ENCODE measurements at regions not wholly inside any gene's neighbourhood (a gene's known extent, or its start where the extent isn't known, plus 50 kb on each side); places are given as distances from the start of the nearest gene placed in this dataset.
"Not testable (repeated sequence)": the region's sequence is repeated elsewhere in the genome, so short reads cannot be mapped to it uniquely, and the experiment has no call there.

DNA sequence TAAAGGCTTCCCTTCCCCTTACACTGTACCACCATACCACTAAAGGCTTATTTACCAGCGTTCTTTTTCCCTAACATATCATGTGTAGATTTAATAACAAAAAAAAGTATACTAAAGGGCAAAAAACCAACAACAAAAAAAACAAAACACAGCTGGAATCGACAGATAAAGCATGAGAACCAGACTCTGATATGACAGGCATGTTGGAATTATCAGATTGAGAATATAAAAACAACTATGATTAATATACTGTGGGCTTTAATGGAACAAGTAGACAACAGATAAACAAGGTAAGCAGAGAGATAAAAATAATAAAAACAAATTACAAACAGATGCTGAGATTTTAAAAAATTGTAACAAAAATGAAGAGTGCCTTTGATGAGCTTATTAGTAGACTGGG lies 754.1 kb upstream of the MDGA2 start:
- DNase-seq, result no peak

DNA sequence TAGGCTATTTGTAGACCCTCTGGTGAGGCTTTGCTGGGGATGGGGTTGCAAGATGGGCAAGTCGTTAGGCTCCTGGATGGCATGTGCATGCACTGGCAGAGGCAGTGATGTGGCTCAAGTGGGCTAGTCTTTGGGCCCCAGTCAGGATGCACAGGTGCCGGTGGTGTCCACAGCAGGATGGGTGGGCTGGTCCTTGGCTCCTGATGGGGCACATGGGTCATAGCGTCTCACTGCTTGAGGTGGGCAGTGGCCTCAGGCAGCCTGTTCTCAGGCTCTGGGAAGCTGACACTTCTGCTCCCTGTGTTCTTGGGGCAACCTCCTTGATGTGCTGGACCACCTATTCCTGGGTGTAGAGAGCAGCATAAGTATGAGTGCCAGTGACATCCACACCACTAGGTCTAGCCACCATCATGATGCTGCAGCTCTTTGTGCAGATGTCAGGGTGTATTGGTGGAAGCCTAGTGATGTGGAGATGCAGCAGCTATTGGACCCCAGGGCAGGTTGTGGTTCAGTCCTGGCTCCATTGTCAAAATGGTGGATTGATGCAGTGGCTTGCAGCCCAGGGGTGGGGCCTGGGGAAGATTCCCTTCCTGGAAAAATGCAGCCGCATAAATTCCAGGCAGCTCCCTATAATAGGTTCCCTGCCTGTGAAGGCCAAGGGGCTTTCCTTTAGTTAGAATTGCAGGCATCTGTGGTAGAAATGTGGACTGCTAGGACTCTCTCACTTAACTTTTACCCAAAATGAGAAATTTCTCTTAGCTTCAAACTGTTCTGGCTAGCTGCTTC lies 742.5 kb upstream of the MDGA2 start:
- no peak for DNase-seq

DNA sequence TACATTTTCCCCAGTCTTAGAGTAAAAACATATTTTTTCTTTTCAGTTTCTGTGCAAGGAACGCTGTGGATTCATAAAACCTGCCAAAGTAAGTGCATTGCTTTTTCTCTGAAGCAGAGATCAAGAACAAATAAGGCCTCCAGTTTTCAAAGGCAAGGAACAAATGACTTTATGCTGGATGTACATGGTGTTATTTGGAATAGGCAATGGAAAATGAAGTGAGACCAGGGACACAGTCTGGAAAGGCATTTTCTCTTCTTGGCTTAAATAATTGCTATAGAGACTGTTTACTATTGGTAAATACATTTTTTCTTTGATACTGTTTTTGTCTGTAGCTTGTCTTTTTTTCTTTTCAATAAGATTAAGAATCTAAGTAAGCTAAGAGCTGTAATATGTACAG lies 725.9 kb upstream of the MDGA2 start:
- peak; percentile 18 to 72 (median 20) for DNase-seq

DNA sequence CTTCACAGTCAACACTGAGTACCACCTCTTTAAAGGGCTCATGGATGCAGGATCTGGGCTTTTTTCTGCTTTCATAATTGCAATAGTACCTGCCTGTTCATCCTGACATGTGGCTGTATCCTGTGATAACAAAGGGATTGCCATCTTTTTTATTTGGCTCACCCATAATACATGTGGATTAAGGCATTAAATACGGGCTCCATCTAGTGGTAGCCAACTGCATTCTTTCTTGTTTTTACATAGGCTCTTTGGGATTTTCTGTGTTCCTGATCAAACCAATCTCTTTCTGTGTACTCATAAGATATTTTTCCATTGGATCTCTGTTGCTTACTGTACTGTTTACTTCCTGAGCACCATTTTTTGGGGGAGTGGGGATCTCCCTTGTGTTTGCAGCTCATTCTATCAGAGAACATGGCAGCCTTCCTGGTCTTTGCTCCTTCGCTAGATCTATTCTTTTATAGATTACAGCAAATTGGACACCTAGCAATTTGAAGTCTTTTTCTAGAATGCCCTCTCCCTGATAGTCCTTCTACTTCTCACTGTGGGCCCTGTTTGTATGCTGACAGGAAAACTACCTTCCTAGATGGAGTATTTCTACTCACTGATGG lies 723.4 kb upstream of the MDGA2 start:
- peak; percentile 19 to 49 (median 27) for DNase-seq

DNA sequence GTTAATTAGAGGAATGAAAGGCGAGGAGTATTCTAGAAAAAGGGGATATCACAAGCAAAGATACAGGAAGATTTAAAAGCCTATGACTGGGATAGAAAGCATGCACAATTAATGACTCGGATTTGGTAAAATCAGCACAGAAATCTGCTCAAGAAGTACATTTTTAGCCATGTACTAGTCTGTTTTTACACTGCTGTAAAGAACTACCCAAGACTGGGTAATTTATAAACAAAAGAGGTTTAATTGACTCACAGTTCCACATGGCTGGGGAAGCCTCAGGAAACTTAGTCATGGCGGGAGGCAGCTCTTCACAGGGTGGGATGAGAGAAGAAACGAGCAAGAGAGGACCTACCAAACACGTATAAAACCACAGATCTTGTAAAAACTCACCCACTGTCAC lies 716.3 kb upstream of the MDGA2 start:
- DNase-seq, result no peak

DNA sequence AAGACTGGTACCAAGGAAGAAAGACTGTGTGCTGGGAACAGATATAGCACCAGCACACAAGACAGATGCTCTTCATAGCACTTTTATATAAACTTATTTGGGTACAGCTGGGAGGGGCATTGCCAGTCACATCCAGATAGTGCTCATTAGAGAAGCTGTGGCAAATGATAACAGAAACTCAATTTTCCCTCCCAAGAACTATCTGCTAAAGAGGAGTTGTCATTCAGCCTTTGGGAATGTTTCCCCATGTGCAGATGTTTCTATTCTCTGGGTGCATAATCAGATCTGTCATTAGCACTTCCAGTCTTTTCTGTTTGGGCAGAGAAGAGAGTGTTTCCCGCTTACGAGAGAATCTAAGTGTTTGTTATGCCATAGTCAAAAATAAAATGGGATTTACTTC lies 714.9 kb upstream of the MDGA2 start:
- DNase-seq, result no peak

DNA sequence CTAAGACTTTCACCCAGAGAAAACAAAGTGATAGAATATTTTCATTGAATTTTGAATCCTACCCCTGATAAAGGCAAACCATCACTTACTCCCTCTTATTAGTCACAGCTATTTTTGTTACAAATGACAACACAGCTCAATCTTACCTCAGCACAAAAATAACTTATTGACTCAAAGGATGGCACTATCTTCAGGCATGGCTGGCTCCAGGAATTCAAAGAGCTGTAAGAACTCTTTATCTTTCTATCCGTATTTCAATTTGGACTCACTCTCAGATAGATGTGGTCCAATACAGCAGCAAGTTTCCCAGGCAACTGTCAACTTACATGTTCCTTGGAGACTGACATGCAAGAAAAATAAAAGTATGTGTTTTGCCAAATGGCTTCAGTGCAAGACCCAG lies 709.4 kb upstream of the MDGA2 start:
- no peak for DNase-seq

DNA sequence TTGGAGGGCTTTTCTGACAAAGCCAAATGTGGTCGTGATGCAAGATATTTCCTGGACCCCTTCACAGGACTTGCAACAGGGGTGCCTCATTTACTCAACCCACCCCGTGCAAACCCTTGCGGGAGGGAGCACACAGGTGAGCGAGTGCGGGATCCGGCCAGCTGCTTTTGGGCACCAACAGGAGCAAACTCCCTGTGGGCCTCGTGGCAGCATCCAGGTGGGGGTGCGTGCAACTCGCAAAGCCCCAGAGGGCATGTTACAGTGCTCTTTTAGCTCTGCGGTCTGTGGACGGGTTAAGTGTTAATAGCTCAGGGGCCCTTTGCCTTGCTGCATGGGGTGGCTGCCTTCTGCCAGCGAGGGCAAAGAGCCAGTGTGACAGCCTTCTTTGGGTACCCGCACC lies 707.6 kb upstream of the MDGA2 start:
- no peak for DNase-seq

DNA sequence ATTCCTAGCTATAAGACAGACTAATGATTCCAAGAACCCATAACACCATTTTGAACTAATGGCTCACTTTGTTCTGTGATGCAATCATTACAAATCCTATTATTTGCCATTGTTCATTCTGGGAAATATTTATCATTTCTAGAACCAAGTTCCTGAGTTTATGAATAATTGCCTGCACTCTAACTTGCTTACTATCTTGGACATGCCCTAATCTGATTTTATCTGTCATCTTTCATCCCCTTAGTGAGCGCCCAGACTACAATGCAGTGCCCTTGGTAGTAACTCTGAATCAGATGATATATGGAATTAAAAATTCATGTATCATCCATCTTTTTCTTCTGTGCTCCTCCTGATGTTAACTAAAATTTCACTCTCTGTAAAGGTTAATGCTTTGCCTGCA lies 703.1 kb upstream of the MDGA2 start:
- DNase-seq, result no peak

DNA sequence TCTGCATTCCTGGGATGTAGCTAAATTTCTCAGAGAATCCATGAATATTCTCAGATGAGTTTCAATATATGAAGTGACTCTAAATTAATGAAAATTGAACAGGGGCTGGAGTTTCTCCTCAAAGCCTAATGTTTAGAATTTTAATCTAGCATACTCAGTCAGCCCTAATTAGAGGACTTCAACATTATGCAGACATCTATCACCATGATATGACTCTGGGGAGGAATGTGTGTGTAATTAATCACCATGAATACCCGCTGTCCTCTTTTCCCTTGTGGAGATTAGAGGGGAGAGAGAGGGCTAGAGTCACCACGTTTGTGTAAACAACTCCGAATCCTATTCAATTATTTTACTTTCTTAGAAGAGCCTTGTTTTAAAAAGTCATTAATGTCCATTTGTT lies 698.6 kb upstream of the MDGA2 start:
- no peak for DNase-seq

DNA sequence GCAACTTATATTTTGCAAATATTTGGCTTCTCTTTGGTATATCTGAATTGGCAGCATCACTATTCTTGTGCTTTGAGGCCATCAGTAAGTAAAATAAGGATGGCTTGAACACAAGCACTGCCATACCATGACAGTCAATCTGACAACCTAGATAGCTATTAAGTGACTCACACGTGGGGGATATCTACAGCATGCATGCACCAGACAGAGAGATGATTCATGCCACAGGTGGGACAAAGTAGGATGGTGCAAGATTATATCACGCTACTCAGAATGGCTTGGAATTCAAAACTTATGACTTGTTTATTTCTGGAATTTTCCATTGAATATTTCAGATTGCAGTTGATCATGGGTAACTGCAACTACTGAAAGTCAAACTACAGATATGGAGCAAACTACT lies 675.6 kb upstream of the MDGA2 start:
- no peak for DNase-seq

DNA sequence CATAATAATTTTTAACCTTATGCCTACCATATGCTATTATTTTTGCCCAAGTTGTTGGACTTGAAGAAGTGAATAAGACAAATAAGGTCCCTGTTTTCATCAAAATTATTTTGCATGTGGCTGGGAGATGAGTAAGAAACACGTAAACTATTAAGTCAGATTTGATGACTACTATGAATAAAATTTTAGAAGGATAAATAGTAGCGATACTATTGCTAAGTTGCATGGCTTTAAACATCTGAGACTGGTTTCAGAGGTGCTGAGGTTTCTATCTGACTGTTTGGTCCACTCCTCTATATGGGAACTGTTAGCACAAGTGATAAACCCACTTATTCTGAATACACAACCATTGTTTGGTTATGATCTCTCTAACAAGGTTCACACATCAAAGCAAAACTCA lies 674.3 kb upstream of the MDGA2 start:
- no peak for DNase-seq

DNA sequence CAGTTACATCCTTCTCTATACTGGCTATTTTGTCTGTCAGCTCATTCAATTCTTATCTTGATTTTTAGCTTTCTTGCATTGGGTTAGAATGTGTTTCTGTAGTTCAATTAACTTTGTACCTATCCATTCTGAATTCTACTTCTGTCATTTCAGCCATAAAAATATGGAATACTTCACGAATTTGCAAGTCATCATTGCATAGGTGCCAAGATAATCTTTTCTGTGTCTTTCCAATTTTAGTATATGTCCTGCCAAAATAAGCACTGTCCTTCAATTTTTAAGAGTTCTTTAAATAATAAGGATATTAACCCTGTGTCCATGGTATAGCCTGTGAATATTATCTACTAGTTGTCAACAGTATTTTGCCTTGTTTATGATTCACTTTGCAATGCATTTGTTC lies 665.7 kb upstream of the MDGA2 start:
- DNase-seq, result no peak

DNA sequence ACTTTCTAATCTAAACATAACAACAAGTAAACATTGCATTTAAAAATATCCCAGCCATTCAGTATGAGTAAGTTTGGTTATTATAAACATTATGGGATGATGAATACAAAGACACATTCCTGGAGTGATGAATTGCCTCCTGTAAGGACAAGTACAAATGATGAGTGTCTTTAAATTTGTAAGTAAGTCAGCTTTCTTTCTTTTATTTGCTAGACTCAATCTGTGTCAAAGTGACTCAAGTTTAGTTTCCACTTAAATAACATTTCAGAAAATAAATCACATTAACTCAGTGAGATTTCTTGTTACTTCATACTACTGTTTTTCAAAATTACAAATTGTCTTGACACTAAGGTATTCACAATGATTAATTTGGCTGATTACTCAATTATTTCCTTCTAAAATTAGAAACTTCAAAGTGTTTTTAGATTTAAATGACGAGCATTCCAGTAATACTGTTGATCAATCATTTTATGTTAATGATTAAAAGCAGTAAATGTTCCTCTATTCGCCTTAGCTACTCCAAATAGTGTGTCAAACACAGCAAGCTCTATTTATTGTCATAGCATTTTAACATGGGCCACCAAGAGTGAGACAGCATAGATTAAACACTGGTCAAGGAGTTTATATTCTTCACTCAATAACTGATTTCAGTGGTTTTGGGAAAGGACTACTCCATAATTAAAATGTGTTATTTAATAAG lies 658.0 kb upstream of the MDGA2 start:
- DNase-seq, result no peak

DNA sequence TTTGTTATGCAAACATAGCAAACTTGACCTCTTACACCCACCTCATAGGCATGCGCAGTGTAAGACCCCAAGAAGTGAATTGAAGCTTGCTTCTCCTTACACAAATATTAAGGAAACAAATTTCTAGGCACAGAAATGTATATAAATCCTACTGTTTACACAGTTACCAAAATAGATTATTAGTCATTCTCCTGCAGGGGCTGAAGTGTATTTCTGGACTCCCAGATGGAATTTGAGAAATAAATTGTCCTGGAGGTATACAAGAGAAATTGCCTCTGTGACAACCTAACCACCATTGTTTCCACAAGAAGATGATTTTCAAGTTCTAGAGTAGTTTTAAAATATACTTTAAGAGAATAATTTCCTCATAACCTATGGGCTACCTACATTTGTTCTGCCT lies 656.0 kb upstream of the MDGA2 start:
- DNase-seq, result no peak

DNA sequence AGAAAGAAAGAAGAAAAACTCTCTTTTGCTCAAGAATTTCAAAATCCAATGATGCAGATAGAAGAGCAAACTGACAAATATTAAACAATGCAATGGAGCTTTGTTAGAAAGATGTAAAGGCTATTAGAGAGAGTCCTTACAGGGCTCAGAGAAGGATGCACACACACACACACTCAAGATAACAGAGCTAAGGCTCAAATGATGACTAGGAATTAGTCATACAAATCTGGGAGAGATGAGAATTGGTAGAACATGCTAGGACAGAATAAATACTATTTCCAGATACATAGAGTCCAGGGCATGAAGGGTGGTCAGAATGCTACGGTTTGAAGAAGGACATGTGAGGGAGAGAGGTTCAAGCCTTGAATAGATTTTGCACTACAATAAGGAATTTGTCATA lies 650.1 kb upstream of the MDGA2 start:
- DNase-seq, result no peak

DNA sequence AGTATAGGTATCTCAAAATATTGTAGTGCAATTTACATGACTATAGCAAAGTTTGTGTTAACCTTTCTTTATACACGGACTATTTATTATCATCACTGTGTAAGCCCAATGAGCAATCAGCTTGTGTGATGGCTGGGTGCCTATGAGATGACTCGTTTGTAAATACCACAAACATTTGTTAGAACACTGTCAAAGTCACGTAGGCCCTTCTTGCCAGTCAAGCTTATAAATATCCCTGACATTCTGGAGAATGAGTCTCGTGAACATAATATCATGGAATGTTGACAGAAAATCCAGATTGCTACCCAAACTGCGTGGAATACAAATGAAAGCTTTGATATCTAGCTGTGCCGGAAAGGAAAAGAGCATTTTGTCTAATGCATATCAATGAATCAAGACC lies 648.3 kb upstream of the MDGA2 start:
- no peak for DNase-seq

DNA sequence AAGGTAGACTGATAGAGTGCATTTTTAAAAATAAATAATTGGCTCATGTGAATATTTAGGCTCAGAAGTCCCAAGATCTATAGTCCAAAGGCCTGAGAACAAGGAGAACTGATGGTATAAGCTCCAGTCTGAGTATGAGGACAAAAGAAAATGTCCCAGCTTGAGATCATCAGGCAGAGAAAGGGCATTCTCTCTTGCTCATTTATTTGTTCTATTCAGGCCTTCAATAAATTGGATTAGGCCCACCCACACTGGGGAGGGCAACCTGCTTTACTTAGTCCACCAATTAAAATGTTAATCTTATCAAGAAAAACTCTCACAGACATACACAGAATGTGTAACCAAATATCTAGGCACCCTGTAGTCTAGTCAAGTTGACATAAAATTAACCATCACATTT lies 644.4 kb upstream of the MDGA2 start:
- no peak for DNase-seq

DNA sequence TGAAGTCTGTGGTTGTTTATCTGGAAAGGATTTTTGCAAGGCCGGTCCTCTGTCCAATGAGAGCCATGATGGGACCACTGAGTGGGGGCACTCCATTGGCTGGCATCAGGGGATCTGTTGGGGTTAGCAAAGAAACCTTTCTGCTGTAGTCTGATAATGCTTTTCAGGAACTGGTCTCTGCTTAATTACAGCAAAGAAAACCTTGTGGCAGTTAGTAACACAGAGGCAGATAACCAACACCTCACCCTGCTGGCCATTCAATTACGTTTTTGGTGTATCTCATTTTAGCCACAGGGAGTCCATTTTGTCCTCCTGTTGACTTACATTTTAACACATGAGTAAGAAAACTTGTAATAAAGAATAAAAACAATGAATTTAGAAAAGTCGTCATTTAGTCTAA lies 629.3 kb upstream of the MDGA2 start:
- no peak for DNase-seq

DNA sequence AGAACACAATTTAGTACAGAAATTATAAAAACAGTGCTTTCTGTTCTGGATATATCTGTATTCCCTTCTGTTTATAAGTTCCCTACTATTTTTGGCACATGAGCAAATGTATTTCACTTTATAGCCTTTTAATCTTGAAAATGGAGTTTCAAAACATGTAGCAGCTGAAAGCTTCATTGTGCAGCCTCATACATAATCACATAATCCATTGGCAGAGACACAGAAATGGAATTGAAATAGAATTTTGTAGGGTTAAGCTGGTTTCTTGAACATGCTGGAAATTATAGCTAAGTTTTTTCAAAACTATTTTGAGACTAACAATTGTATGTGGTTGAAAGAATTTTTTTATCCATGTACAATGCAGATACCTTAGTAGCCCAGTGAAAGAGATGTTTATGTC lies 614.3 kb upstream of the MDGA2 start:
- no peak for DNase-seq

DNA sequence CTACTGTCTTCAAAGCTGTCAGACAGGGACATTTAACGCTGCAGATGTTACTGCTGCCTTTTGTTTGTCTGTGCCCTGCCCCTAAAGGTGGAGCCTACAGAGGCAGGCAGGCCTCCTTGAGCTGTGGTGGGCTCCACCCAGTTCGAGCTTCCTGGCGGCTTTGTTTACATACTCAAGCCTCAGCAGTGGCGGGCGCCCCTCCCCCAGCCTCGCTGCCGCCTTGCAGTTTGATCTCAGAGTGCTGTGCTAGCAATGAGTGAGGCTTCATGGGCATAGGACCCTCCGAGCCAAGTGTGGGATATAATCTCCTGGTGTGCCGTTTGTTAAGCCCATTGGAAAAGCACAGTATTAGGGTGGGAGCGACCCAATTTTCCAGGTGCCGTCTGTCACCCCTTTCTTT lies 609.8 kb upstream of the MDGA2 start:
- not testable (repeated sequence) for DNase-seq

DNA sequence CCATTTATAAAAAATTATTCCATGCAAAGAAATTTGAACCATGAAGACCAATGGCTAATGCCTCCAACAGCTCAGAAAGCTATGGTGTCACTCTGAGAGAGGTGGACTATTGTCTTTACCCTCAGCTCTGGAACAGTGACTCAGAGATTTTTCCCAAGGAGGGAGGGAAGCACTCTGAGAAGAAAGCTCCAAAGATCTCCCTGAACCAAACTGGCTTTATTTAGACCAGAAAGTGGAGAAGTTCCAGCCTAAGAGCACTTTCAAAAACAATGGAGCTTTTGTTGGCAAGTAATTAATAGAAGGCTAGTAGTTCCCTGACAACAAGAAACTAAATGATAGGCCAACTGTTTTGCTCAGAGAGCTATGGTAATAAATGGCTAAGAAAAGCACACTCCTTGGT lies 599.9 kb upstream of the MDGA2 start:
- DNase-seq, result no peak

DNA sequence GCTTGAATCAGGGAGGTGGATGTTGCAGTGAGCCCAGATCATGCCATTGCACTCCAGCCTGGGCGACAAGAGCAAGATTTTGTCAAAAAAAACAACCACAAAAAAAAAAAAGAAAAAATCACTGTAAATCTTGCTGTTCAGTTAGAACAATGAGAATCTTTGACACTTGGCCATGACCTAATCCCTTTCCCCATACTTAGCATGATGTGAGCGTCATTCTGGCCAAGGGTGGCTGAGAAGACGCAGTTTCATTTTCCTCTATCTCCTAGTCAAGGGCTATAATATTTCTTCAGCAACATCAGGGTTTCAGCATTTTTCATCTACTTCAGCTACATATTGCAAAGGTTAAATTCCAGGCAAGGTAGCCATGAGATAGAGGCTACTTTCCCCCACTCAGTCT lies 599.4 kb upstream of the MDGA2 start:
- DNase-seq, result no peak

Measured in muscle of back (tissue), 3 donors.